Esophagus squamous epithelium (tissue), 4 donors: ENCODE measurements at regions not wholly inside any gene's neighbourhood (a gene's known extent, or its start where the extent isn't known, plus 50 kb on each side); places are given as distances from the start of the nearest gene placed in this dataset.

Source experiments
- CTCF ChIP-seq, 6 experiments: fragments of 450-650 bp in 4 of 6; fragments of 200-600 bp in 2 of 6; sonication (generic) in 2 of 6; IDR thresholded peaks; one replicate each; pipeline ENCODE4 v1.5.1; 2016 to 2019; ENCODE audit warnings: antibody characterized with exemption in 6 of 6, mild to moderate bottlenecking in 4 of 6, moderate library complexity in 4 of 6
- POLR2A ChIP-seq, 4 donors: fragments of 450-650 bp; IDR thresholded peaks; one replicate each; pipeline ENCODE4 v1.6.1; 2017; ENCODE audit warnings: antibody characterized with exemption in 4 of 4, mild to moderate bottlenecking in 4 of 4, moderate library complexity in 3 of 4

- TF ChIP-seq CTCF (IDR thresholded peaks at IDR 0.05) = no peak
- no peak for TF ChIP-seq POLR2A (IDR thresholded peaks at IDR 0.05)
Observed at GRCh38 chr10:21110358-21110757, 213.2 kb upstream of the NEBL start.
